ENCODE measurements at regions not wholly inside any gene's neighbourhood (a gene's known extent, or its start where the extent isn't known, plus 50 kb on each side); places are given as distances from the start of the nearest gene placed in this dataset.

DNA sequence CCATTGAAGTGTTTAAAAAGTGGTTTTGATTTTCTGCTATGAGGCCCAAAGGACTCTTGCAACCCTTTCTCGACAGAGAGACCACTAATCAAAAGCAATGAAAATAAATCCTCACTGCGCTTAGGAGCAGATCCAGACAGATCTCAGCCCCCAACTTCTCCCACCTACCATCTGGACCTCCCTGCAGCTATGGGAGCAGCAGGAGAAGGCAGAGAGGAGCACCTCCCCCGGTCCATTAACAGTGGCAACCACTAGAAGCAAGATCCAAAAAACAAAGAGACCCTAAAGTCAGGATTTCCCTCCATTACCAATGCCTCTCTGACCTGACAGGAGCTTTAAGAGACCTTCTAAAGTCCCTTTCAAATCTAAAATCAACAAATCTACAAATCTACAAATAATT lies 99.0 kb upstream of the LSM8 start:
- no peak for DNase-seq

DNA sequence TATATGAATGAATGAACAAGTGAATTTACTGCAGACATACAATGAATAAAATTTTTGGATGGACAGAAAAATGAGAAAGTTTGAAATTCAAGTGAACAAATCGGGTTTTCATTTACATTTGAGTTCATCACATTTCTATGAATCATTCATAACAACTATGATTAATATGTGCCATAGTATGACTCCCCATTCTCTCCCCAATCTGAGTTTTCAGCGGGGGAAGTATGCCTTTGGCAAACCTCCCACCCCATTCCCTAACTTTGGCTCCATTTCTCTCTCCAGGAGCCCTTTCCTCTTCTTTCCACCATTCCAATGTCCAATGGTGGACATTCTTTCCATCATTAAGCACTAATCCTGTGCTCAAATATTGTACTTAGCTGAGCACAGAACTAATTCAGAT lies 96.8 kb upstream of the LSM8 start:
- no peak for DNase-seq

DNA sequence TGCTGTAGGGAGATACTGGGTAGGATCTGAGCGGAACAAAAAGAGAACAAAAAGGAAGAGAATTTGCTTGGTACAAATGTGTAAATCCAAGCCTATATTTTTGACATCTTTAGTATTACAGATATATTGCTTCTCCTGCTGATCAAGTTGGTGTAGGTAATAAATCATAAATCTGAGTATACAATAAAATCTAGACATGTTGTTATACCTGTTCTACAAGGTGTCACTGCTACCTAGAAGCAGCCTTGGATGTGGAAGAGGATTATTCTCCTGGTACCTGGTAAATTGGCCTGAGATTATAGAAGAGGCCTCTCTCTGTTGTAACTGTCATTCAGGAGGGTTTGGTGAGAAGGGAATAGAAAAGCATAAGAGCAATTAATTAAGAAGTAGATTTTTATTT lies 89.9 kb upstream of the LSM8 start:
- no peak for DNase-seq

DNA sequence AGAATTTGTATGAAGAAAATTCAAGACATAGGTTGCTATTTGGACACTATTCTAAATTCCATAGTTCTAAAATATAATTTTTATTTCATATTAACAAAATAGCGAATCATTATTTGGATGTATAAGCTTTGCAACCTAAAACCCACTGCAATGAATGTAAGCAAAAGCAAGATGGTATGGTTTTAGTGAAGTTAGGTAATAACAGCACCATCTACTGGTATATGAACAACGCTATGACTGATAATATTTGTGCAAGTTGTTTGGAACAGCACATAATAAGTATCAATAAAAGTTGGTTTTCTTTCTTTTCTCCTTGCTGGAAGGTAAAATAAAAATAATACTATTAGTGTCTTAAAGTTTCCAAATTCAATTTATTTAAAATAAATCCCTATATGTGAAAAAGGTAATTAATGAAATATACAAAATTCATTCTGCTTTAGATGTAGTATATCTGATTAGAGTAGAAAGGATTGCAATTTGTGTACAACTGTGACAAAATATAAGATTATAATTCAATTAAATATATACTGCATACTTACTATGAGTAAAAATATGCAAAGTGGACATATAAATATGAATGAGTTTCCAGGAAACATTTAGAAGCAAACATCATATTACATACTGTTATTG lies 79.0 kb upstream of the LSM8 start:
- peak; percentile 12 for DNase-seq

DNA sequence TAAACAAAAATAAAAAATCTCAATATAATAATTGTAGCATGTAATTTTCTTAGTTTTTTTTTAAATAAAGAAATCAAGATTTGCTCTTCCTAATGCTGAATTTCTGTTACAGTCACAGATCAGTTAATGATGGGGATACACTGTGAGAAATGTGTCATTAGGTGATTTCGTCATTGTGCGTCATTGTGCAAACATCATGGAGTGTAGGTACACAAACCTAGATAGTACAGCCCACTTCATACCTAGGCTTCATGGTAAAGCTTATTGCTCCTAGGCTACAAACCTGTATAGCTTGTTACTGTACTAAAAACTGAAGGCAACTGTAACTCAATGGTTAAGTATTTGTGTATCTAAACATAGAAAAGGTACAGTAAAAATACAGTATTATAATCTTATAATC lies 74.4 kb upstream of the LSM8 start:
- no peak for DNase-seq

DNA sequence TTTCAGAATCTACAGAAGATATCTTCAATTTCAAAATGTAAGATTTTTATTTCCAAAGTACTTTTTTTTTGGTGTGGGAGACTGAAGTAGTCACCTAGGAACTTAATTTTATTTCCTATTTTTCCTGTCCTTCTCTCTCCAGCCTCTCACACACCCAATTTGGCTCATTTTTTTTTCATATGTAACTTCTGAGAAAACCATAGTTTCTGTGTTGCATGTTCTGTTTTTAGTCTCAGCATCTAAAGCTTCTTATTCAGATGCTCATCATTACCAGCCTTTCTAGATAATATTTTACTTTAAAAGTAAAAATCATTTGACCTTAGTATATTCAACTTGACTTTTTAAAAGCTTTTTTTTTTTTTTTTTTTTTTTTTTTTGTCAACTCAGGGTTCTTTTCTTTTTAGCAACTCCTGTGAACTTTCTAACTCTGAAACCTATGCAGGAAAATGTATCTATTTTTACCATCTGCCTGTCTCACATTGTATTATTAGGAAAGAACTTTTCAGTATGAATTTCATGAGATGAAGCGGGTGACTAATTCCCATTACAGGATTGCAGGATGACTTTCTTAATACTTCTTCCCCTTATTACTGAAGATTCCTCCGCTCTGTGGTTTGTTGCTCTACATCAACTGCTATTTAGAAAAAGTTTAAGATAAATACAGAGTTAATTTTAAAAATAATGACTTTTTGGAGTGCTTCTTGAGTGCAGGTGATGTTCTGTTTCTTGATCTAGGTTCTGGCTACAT lies 73.6 kb upstream of the LSM8 start:
- DNase-seq: no peak

DNA sequence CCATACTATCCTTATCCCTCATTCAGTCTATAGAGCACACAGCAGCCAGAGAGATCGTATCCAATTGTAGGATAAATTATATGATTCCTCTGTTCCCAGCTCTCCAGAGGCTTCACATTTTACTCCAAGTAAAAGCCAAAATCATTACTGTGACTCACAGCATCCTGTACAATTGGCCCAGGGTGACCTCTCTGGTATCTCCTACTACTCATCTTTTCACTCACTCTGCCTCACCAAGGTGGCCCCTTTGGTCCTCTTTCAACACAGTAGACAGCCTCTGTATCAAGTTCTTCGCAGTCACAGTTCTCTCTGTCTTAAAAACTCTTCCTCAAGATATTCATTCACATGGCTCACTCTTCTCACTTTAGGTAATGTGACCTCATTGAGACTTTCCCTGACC lies 72.6 kb upstream of the LSM8 start:
- no peak for DNase-seq

DNA sequence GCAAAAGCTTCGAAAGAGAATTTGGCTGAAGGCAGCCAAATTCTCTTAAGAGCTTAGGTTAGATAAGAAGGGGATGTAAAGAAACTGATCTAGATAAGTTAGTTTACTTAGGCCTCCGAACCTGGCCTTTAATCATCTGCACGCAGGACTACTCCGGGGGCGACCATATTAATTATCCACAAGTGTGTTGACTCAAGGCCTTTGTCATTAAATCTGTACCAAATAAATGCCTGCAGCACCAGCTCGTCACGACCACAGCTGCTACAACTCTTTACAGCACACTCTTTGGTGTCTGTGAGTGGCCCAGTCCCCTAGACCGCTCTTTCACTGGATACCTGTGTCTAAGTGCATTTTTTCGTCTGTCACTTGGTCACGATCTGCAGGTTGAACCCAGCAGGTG lies 69.8 kb upstream of the LSM8 start:
- no peak for DNase-seq

DNA sequence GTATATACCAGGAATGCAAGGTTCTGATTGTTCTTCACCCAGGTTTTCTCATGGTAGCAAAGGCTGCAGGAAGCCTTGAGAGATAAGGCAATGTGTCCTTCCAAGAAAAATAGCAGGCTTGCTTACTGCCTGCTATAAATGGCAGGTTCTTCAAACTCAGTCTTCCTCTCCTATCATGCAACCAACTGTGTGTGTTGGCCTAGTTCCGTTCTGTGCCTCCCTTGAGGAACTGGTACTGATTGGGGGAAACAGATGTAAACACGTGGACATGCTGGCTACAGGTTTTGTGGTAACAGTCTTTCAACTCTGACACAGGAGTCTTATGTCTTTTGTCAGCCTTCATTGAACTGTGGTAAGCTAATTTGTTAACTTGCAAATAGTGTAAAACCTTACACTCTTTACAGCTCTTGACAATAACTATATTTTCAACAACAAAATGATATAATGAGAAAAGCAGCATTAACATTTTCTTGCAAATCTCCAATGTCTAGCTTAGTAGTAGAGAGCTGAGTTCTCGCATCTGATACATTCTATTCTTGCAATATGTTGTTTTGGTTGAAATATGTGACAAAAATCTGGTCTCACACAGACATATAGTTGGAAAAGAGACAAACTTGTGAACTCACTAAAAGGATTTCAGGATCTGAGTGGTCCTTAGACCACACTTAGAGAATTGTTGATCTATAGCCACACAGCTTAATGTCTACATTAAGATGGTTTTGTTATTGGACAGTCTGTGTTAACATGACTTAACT lies 54.7 kb upstream of the LSM8 start:
- no peak for DNase-seq

DNA sequence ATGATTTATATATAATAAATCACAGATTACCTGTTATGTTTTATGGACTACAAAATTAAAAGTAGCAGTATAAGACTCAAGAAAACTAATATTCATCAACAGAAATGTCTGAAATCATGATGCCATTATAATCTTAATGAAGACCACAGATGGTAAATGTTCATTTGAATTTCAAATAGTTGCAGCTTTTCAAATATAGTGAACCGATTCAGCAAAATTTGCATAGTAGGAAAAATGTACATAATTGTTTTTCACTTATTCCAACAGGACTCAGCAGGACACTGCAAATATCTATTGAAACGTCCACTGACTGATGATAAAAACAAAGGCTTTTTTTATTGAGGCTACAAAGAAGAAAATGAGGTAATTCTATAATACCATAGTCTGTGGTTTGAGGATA lies 51.2 kb upstream of the LSM8 start:
- DNase-seq: no peak

Measured in RPMI8226 (cell line).